Fibroblast of the aortic adventitia (primary cell): ENCODE measurements at regions not wholly inside any gene's neighbourhood (a gene's known extent, or its start where the extent isn't known, plus 50 kb on each side); places are given as distances from the start of the nearest gene placed in this dataset.

Experiments
- DNase-seq: peaks from one replicate; pipeline ENCODE4 v3.0.0-alpha.2; 2010; ENCODE audit warnings: low read depth
- H3K4me3 ChIP-seq: 2 replicates; pipeline ENCODE4 v1.5.1; 2011; ENCODE audit warnings: low read depth, mild to moderate bottlenecking, control low read depth, low read length, moderate library complexity
- CTCF ChIP-seq: IDR thresholded peaks from 2 replicates; pipeline ENCODE4 v1.5.1; 2011; ENCODE audit warnings: mild to moderate bottlenecking, low read length, control low read depth, inconsistent platforms; ENCODE audit not compliant: insufficient read depth

DNA sequence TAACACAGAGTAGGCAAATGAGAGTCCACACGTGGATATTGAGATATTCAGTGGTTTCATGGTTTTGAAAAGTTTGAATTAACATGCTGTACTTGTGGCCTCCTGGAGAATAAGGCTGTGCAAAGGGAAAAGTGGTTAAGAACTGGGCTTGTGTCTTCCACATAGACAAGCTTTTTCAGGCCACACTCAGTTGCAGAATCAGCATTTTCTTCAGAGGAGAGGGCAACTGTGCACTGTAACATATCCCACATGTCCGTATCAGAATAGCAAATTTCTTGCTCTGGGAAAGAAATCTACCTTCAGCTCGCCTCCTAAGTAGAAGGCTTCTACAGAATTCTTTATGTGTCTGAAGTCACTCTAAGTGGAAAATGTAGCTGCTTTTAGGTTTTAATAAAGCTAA is 84.9 kb downstream of the ZC3H11B start:
- DNase-seq = no peak
- no peak for TF ChIP-seq CTCF
- no peak overlapping the region for H3K4me3 ChIP-seq

- H3K4me3 ChIP-seq = no peak overlapping the region
- TF ChIP-seq CTCF = no peak
- DNase-seq = no peak
Observed at GRCh38 chr1:219526074-219526473, 86.8 kb downstream of the ZC3H11B start.

DNA sequence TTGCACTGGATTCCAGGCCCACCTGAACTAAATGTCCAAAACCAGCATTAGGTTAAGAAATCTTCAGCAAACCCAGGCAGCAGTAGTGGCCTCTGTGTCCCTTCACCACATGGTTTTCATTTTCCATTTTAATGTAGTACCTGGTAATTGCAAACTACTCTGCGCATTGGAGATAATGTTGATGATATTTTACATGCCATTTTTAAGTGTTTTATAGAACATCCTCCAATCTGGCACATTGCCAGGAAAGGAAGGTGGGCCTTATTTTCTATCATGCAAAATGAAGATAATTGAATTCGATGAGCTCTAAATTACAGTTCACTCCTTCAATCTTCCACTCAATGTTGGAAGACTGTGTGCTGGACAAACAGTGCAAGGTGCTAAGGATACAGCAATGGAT is 89.5 kb downstream of the ZC3H11B start:
- no peak for TF ChIP-seq CTCF
- no peak for DNase-seq
- H3K4me3 ChIP-seq = no peak overlapping the region

- DNase-seq = no peak
- TF ChIP-seq CTCF = no peak
- H3K4me3 ChIP-seq = no peak overlapping the region
Observed at GRCh38 chr1:219521325-219521724, 91.6 kb downstream of the ZC3H11B start.

DNA sequence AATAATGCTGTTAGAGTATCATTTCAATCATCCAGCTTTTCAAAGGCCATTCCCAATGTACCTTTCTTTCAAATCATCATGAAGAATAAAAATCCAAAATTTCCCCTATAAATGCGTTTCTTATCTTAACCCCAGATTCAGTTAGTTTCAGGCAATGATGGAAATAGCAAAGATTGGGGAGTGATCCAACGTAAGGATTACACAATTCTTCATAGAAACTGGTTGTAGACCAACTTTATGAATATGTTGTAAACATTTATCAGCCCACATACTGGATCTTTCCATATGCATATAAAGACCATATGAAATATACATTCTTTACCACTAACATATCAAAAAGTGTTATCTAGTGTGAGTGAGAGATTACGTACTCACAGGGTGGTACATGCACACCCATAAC is 92.7 kb downstream of the ZC3H11B start:
- no peak for TF ChIP-seq CTCF
- DNase-seq = no peak
- no peak overlapping the region for H3K4me3 ChIP-seq

- no peak for TF ChIP-seq CTCF
- no peak overlapping the region for H3K4me3 ChIP-seq
- DNase-seq = no peak
Observed at GRCh38 chr1:219518907-219519248, 94.0 kb downstream of the ZC3H11B start.

DNA sequence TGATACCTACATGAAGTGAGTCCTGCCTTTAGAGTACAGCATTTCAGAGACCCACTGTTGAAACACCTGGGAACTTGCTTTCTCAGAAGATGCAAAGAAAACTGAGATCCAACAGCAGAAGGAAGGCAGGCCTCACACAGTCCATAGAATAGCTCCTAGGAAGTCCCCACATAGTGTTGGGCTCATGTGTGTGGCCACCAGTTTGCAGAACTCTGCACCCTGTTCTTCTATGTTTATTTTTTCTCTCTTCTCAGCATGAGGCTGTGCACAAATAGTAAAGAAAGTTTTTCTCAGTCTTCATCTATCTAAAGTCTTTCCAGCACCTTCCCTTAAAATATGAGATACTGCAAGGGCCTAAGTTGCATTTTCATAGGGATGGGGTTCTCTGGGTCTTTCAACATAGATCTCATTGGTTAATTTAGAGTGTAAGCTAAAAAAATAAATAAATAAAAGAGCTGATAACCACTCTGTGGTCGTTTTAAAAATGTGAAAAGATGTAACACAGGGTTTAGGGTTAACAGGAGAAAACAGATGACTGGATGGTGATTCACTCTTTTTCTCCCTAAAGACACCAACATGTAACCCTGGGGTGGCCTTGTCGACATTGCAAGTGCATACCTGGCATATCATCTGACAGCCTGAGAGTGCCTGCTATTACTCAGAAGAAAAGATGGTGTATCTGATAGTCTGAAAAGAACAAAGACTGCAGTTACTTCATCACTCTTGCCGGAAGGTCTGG is 94.6 kb downstream of the ZC3H11B start:
- no peak overlapping the region for H3K4me3 ChIP-seq
- TF ChIP-seq CTCF = no peak
- peak; percentile 98 for DNase-seq
